ENCODE measurements at regions not wholly inside any gene's neighbourhood (a gene's known extent, or its start where the extent isn't known, plus 50 kb on each side); places are given as distances from the start of the nearest gene placed in this dataset.

- no peak for TF ChIP-seq POLR2A (IDR thresholded peaks at IDR 0.05)
- TF ChIP-seq, protein P1, sequence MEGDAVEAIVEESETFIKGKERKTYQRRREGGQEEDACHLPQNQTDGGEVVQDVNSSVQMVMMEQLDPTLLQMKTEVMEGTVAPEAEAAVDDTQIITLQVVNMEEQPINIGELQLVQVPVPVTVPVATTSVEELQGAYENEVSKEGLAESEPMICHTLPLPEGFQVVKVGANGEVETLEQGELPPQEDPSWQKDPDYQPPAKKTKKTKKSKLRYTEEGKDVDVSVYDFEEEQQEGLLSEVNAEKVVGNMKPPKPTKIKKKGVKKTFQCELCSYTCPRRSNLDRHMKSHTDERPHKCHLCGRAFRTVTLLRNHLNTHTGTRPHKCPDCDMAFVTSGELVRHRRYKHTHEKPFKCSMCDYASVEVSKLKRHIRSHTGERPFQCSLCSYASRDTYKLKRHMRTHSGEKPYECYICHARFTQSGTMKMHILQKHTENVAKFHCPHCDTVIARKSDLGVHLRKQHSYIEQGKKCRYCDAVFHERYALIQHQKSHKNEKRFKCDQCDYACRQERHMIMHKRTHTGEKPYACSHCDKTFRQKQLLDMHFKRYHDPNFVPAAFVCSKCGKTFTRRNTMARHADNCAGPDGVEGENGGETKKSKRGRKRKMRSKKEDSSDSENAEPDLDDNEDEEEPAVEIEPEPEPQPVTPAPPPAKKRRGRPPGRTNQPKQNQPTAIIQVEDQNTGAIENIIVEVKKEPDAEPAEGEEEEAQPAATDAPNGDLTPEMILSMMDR (IDR thresholded peaks at IDR 0.05): no peak
Observed at GRCh38 chr13:88303157-88303556, 632.0 kb downstream of the SLITRK5 start.

All from esophagus squamous epithelium (tissue), 4 donors.